EH (cell line): ENCODE measurements at regions not wholly inside any gene's neighbourhood (a gene's known extent, or its start where the extent isn't known, plus 50 kb on each side); places are given as distances from the start of the nearest gene placed in this dataset.

Experiments used
- DNase-seq: peaks from one replicate; pipeline ENCODE4 v3.0.0-alpha.2; 2015; ENCODE audit warnings: low read depth

DNA sequence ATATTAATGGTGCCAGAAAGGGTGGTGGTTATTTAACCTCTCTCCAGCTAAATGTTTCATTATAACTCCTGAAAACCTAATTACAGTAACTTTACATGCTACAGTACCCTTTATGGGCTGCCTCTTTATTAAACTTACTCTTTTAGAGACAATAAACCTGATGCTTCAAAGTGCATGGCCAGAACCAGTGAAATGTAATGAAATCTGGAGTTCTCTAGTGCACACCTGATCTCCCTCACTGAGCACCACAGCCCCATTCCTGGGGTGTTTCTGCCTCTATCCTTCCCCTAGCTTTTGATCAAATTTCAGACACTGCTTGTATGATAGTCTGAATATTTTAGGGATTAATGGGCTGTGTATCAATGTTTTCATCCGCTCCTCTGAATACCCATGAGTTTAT is 306.5 kb upstream of the WWC1 start:
- DNase-seq, result no peak

- DNase-seq, result no peak
Measured at GRCh38 chr5:167985373-167985772, 306.1 kb upstream of the WWC1 start.

DNA sequence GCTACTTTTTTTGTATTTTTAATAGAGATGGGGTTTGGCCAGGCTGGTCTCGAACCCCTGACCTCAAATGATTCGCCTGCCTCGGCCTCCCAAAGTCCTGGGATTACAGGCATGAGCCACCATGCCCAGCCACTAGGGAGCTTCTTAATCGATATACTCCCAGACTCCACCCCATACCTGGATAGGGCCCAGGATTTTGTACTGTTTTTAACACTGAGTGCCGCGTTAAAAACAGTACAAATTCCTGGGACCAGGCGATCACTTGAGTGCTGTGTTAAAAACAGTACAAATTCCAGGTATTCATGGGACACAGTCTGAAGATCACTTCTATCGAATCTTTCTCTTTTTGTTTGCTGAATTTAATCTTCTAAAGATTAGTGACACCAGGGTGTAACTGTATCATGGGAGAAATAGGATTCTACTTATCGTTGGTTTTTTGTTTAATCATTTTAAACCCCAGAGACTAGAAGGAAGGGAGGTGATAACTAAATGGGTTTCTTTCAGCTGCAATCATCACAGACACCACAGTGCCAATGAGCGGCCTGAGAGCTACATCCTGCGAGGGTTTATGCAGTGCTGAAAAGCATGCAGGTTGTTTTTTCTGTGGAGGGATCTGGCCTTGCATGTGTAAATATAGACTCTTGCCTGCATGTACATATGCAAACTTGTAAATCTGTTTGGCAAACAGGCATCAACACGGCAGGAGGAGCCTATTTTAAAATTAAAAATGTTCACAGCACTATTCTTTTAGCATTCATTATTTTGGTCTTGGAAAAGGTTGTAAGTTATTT is 303.8 kb upstream of the WWC1 start:
- DNase-seq, result no peak

DNA sequence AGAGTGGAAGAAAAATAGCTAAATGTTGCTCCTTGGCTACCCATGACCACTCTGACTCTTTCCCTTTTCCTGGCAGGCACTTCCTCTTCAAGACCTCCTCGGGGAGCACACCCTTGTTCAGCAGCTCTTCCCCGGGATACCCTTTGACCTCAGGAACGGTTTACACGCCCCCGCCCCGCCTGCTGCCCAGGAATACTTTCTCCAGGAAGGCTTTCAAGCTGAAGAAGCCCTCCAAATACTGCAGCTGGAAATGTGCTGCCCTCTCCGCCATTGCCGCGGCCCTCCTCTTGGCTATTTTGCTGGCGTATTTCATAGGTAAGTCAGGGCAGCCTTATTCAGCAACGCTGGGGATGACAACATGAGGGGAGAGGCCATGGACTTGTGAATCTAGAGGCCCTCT is 298.6 kb upstream of the WWC1 start:
- DNase-seq, result no peak

GRCh38 chr5:167993771-167994170 is 297.7 kb upstream of the WWC1 start:
- no peak for DNase-seq

- no peak for DNase-seq
Measured at GRCh38 chr5:167995844-167996425, 295.5 kb upstream of the WWC1 start.

DNA sequence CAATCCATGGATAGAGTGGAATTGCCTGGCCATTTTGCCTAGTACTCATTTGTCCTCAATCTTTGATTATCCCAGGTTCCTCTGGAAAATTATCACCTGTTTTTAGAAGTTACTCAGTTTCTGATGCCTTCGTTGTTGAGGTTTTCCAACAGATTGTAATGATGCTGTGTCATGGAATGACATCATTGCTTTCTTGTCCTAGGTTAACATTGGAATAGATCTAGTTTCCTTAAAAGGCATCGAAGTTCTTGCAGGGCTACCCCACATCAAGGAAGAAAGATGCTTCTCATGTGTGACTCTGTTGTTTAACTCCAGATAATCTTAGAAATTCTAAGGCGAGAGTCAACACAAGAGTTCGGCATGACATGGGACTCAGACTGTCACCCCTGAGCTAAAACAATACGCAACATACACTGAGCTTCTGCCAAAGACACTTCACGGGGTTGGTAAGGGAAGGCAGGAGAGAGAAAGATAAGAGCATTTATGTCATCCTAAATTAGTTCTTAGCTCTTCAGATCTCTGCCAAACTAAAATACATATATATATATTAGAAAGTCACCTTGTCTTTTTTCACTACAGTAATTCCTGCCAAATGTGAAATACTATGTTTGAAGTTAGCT is 293.2 kb upstream of the WWC1 start:
- peak; percentile 14 for DNase-seq

GRCh38 chr5:167999182-167999581 is 292.3 kb upstream of the WWC1 start:
- no peak for DNase-seq

DNA sequence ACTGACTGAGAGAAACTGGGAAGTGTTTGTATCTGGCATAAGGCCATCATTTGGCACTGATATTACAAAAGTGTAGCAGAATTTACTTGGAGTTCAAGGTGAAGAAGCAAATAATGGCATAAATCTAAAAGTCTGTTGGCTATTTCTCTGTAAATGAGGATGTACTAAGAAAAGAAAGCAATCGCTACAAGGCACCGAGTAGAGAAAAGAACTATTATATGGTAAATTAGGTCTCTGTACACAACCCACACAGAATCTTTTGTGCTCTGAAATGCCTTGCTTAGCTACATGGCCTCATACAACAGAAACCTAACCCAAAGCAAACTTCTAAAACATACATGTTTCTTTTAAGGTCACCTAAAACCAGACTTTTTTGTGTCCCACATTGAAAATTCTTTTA is 290.1 kb upstream of the WWC1 start:
- no peak for DNase-seq

- DNase-seq, result no peak
Measured at GRCh38 chr5:168002116-168002515, 289.3 kb upstream of the WWC1 start.

DNA sequence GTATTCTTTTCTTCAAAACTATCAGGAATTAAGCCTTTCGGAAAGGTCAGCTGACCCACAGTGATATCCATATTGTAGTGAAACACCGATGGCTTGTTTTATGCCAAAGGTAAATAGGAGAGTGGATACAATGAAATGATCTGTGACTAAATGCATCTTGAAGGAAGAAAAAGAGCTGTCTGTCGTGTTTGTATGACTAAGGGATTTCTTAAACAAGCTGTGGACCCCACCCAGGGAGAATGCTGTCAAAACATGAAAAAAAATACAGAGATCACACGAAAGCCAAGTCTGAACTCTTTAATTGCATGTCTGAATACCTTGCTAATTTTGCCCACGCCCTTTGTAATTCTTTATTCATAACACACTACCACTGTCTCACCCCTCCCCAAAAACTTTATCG is 286.4 kb upstream of the WWC1 start:
- no peak for DNase-seq

DNA sequence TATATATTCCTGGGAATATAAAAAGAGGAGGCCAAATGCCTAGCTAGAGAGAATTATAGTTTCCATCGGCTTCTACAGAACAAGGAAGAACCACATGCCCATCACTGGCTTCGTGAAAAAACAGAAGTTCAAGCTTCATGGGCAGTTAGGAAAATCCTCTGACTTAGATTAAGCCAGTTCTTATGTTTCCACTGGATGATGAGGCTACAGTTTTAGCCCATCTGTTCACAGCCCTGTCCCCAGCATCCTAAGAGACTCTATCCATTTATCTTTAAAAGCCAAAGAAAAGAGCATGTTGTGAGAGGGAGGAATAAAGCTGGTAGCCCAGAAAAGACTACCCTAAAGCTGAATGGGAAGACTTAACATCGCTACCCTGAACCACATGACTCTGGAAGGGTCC is 285.5 kb upstream of the WWC1 start:
- no peak for DNase-seq

- no peak for DNase-seq
Measured at GRCh38 chr5:168006456-168007130, 284.9 kb upstream of the WWC1 start.

GRCh38 chr5:168007286-168007685 is 284.2 kb upstream of the WWC1 start:
- DNase-seq, result no peak

GRCh38 chr5:168008555-168008954 is 282.9 kb upstream of the WWC1 start:
- no peak for DNase-seq

GRCh38 chr5:168011096-168011495 is 280.3 kb upstream of the WWC1 start:
- no peak for DNase-seq

GRCh38 chr5:168012006-168012405 is 279.4 kb upstream of the WWC1 start:
- DNase-seq, result no peak

DNA sequence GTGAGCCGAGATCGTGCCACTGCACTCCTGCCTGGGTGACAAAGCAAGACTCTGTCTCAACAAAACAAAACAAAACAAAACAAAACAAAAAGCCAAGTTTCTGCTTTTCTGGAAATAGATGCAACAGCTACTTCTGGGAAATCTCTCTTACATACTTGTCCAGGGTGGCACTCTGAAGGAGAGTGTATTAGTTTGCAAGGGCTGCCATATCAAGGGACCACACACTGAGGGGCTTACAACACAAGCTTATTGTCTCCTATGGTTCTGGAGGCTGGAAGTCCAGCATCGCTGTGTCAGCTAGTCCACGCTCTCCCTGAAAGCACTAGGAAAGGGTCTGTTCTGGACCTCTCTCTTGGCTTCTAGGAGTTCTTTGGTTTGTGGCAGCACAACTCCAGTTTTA is 277.9 kb upstream of the WWC1 start:
- DNase-seq, result no peak

DNA sequence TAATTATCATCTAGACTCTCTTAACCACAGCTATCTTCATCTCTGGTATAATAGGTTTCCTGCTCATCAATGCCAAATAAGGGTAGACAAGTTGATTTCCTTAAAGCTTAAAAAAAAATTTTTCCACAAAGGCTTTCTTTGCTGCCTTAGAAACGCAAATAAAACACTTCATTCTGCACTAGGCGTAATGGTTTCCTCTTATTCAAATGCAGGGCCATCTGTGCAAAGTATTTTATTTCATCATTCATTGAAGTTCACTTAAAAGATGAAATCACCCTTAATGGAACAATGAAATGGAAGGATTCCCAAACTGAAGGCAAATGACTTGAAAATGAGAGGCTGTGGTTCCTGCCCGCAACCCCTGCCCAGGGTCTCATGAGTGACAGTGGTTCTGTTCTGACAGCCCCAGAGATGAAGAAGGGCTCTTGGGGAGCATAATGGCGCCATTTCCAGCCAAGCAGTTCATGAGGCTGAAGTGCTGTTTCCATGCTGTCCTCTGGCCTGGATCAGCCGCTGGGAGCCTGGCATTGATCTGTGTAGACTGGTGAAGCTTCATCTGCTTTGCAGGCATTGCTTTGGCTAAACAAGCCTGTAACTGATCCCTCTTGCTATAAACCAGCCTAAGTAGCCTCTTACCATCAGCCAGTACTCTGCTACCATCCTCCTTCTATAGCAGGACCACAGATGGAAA is 276.9 kb upstream of the WWC1 start:
- DNase-seq, result no peak

- peak; percentile 69 for DNase-seq
Measured at GRCh38 chr5:168015506-168015905, 275.9 kb upstream of the WWC1 start.

DNA sequence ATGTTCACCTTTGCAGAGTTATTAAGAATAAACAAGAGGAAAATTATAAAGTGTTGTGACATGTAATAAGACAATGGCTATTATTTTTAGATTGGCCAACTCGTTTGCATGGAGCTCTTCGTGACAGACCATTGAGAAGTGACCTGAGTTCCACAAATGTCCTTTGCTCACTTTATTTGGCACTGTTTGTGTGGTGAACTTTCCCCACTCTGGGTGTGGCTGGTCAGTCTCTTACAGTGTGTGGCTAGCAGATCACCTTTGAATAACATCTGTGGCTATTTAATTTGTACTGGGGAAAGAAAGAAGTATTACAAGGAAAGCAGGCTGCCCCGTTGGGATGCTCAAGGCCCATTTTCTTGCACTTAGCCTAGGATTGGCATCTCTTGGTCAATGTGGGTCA is 274.1 kb upstream of the WWC1 start:
- no peak for DNase-seq

DNA sequence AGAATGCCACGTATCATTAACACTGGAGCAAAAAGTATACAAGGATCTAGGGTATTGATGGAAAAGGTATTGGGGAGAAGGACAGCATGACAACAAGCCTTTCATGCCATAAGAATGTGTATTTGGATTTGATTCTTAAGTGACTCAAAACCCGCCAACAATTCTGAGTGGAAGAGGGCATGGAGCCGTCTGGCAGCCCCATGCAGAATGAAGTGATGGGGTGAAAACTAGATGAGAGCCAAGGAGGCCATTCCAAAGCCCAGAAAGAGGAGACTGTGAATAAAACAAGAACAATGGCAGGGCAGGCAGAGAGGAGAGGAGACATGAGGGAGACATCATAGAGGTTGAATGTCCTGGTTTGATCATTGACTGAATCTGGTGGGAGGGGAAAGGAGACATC is 272.3 kb upstream of the WWC1 start:
- no peak for DNase-seq
